G401.6 (cell line): ENCODE measurements at regions not wholly inside any gene's neighbourhood (a gene's known extent, or its start where the extent isn't known, plus 50 kb on each side); places are given as distances from the start of the nearest gene placed in this dataset.

Source experiments
- FAIRE-seq: peaks from 2 replicates; lab custom pipeline; 2012; peaks lifted over from hg19 to GRCh38; lab: Jason Lieb, UNC

DNA sequence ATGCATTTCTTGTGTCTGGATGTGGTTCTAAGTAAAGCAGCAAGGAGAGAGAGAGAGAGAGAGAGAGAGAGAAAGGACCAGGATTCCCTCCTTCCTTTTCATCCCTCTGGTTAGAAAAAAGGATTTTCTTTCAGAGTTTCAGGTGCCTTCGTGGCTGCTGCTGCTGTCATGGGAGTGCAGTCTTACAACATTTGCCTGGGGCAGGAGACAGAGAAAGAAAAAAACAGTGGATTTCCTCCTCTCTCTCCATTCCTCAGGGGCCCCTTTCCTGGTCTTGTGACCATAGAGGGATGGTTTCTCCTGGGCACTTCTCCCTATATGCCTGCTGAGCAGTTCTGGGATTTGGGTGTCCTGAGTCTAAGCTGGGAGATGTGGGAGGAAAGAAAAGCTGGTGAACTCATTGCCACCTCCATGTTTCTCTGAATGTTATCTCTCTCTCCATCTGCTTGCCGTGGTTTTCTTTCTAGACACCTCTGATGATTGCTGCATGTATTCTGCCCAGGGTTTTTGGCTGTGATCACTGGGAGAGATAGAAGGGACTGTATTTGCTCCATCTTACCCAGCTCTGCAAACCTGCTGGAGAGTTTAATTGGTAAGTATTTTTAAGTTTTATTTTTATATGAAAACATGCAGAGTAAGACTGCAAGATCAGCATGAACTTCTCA lies 142.4 kb upstream of the RGMA start:
- FAIRE-seq, result no peak

DNA sequence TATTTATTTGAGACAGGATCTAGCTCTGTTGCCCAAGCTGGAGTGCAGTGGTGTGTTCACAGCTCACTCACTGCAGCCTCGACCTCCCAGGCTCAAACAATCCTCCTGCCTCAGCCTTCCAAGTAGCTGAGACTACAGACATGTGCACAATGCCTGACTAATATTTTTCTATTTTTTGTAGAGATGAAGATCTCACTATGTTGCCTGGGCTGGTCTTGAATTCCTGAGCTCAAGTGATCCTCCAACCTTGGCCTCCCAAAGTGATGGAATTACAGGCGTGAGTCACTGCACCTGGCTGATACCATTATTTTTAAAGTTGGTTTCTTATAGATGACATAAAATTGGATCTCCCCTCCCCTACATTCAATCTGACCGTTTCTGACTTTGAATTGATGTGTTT lies 139.5 kb upstream of the RGMA start:
- no peak for FAIRE-seq

DNA sequence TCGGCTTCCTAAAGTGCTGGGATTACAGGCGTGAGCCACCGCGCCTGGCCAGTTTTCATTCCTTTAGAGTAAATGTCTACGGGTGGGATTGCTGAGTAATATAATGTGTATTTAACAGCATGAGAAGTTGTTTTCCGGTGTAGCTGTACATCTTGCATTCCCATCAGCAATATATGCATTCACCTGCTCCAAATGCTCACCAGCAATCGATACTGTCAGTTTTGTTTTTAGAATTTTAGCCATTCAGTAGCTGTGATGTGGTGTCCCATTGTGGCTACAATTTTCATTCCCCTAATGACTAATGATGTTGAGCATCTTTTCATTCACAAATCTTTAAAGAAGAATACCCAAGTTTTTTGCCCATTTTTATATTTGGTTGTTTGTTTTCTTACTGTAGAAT lies 134.8 kb upstream of the RGMA start:
- no peak for FAIRE-seq

DNA sequence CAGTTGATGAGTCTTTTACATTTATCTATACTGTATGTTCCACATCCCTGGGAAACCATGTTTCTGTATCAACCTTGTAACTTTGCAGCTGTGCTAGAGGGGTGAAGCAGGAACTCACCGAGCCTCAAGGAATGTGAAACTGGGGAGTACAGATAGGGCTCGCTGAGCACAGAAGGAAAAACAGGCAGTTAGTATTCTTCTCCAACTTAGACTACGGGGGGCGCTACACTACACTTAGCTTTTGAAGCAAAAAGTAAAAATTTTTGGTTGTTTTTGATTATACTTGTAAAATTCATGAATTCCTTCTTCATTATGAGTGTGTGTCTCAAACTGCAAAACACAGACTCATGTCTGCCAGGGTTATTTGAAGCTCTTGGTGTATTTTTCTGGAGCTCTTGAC lies 132.7 kb upstream of the RGMA start:
- FAIRE-seq, result no peak

- FAIRE-seq, result no peak
Measured at GRCh38 chr15:93219859-93220420, 130.9 kb upstream of the RGMA start.

DNA sequence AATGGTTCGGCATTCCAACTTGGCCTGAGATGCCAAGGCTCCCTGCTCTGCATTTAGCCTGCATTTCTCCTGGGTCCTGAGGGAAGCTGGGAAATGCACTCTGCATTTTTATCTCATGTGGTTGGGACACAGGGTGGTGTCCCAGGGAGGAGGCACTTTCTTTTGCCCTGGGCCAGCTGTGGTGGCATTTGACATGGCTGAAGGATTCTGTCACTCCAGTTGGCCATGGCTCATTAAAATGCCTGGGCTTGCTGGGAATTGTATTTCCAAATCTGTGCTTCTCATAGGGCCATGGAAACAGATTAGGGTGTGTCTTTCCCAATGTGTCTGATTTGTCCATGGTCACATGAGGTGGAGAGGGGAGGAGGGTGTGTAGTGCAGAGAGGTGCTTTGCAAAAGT lies 128.3 kb upstream of the RGMA start:
- no peak for FAIRE-seq

GRCh38 chr15:93214106-93214505 lies 125.1 kb upstream of the RGMA start:
- FAIRE-seq, result no peak

DNA sequence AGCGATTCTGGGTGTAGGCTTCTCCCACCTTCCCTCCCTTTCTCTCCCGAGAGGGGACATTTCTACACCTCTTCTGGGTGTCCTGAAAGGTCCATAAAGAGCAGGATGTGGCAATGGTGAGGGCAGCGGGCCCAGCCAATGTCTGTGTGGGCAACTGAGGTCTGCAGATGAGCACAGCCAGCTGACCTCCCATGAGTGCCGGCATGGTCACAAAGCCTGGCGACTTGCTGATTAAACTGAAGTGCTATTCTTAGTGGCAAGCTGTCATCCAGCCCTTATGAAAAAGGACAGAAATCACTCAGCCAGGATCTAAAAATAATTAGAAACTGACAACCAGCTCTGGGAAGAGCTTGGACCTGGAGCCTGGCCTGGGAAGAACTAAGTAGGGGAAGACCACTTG lies 124.3 kb upstream of the RGMA start:
- no peak for FAIRE-seq

GRCh38 chr15:93212578-93212977 lies 123.6 kb upstream of the RGMA start:
- FAIRE-seq, result no peak

DNA sequence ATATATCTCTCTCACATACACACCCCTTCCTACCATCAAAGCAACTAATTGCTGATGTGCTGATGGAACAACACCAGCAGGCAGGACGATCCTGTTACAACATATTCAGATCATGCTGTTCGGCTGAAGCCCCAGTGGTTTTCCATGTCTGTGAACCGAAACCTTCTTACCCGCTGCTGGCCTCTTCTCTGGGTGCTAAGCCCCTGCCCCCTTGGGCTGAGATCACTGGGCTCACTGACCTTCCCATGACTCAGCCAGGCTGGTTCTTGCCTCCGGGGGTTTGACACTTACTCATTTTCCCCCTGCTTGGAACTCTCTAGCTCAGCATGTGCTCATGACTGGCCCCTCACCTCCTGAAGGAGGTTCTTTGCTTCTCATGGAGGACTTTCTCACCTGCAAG lies 122.0 kb upstream of the RGMA start:
- no peak for FAIRE-seq

GRCh38 chr15:93209690-93210445 lies 120.9 kb upstream of the RGMA start:
- no peak for FAIRE-seq

DNA sequence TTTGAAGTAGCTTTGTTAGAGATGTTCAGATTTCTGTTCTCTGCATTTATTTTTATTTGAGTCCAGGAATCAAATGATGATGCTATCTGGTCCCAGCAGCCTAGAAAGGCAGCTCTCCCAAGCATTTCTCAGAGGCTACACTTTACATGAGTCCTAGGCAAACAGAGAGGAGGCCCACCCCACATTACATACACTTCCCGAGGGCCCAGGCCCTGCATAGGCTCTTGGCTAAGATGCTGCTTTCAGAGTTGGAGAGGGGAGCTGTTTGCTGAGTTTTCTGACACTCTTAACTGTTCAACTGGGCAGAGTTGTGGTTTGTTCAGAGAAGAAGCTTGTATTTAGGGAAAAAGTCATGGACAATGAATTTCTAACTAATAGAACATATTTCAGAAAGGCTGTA lies 117.9 kb upstream of the RGMA start:
- no peak for FAIRE-seq

DNA sequence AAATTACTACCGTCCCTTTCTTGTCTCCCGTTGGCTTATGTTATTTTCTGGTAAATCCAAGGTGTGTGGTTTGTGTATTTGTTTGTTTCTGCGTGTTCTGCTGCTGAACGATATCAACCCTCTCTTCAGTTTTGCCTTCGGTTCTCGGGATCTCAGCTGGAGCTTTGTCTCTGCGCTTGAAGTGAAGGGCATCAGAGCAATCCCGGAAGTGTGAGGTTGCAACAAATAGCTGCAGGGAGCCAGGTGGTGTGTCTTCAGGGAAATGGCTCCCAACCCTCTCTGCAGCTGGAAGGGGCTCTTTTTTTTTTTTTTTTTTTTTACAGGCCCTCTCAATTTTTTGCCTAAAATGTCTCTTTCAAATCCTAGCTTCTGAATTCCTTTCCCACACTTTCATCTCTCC lies 116.4 kb upstream of the RGMA start:
- FAIRE-seq, result no peak

- FAIRE-seq, result no peak
Measured at GRCh38 chr15:93203036-93203435, 114.0 kb upstream of the RGMA start.

GRCh38 chr15:93202405-93202804 lies 113.4 kb upstream of the RGMA start:
- no peak for FAIRE-seq

GRCh38 chr15:93201940-93202339 lies 112.9 kb upstream of the RGMA start:
- FAIRE-seq, result no peak

- no peak for FAIRE-seq
Measured at GRCh38 chr15:93200837-93201226, 111.8 kb upstream of the RGMA start.

GRCh38 chr15:93200081-93200836 lies 111.2 kb upstream of the RGMA start:
- FAIRE-seq, result no peak

GRCh38 chr15:93196135-93196670 lies 107.2 kb upstream of the RGMA start:
- no peak for FAIRE-seq

GRCh38 chr15:93195109-93195508 lies 106.1 kb upstream of the RGMA start:
- FAIRE-seq, result no peak

DNA sequence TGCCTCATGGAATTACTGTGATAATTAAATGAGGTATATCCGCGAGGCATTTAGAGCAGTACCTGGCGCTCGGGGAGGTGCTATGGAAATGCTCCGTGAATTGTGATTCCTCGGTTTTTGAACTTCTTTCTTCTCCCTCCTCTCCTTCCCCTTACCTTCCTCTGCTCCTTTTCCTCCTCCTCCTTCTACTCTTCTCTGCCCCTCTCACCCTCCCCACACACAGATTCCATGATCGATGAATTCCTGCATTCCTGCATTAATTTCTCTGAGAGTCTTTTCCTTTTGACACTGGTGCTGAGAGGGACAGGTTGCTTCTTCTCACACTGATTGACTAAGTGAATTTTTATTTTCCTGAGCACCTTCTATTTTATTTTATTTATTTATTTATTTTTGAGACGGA lies 101.2 kb upstream of the RGMA start:
- no peak for FAIRE-seq

DNA sequence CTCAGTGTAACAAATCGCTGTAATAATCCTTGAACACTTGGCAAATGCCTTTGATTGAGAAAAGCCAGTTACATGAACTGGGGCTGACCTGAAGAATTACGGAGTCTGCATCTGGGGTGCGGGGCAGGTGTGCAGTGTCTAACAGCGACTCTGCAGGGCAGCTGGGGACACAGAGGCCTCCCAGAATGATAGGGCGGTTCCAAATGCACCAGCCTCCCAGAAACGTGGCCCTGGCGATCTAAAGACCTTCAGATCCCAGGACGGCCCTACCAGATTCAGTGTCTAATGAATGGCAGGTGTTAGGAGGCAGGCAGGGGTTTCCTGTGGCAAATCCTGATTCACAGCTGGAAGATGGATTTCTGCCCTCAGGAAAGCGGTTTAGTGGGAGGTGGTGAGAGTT lies 100.5 kb upstream of the RGMA start:
- no peak for FAIRE-seq

- no peak for FAIRE-seq
Measured at GRCh38 chr15:93188236-93188635, 99.2 kb upstream of the RGMA start.
